ENCODE measurements at regions not wholly inside any gene's neighbourhood (a gene's known extent, or its start where the extent isn't known, plus 50 kb on each side); places are given as distances from the start of the nearest gene placed in this dataset.

GRCh38 chr10:130766071-130766470, 545.5 kb downstream of the TCERG1L start:
- DNase-seq (ENCODE audit: low read depth in 2 of 2) = no peak

- no peak for DNase-seq (ENCODE audit: low read depth in 2 of 2)
Observed at GRCh38 chr10:130767116-130767730, 544.3 kb downstream of the TCERG1L start.

GRCh38 chr10:130769146-130770017, 542.1 kb downstream of the TCERG1L start:
- DNase-seq (ENCODE audit: low read depth in 2 of 2) = no peak

GRCh38 chr10:130770018-130770630, 541.4 kb downstream of the TCERG1L start:
- no peak for DNase-seq (ENCODE audit: low read depth in 2 of 2)

GRCh38 chr10:130771491-130771946, 540.0 kb downstream of the TCERG1L start:
- DNase-seq (ENCODE audit: low read depth in 2 of 2) = no peak

GRCh38 chr10:130772056-130772455, 539.5 kb downstream of the TCERG1L start:
- no peak for DNase-seq (ENCODE audit: low read depth in 2 of 2)

GRCh38 chr10:130772676-130773075, 538.8 kb downstream of the TCERG1L start:
- no peak for DNase-seq (ENCODE audit: low read depth in 2 of 2)

GRCh38 chr10:130773941-130774340, 537.6 kb downstream of the TCERG1L start:
- DNase-seq (ENCODE audit: low read depth in 2 of 2) = no peak

- DNase-seq (ENCODE audit: low read depth in 2 of 2) = no peak
Observed at GRCh38 chr10:130774871-130775270, 536.6 kb downstream of the TCERG1L start.

- DNase-seq (ENCODE audit: low read depth in 2 of 2) = no peak
Observed at GRCh38 chr10:130775311-130775710, 536.2 kb downstream of the TCERG1L start.

GRCh38 chr10:130776724-130777123, 534.8 kb downstream of the TCERG1L start:
- DNase-seq (ENCODE audit: low read depth in 2 of 2) = no peak

- no peak for DNase-seq (ENCODE audit: low read depth in 2 of 2)
Observed at GRCh38 chr10:130777507-130778165, 533.9 kb downstream of the TCERG1L start.

GRCh38 chr10:130778166-130778545, 533.4 kb downstream of the TCERG1L start:
- DNase-seq (ENCODE audit: low read depth in 2 of 2) = no peak

GRCh38 chr10:130780763-130781162, 530.8 kb downstream of the TCERG1L start:
- DNase-seq (ENCODE audit: low read depth in 2 of 2) = no peak

- DNase-seq (ENCODE audit: low read depth in 2 of 2) = no peak
Observed at GRCh38 chr10:130781206-130781605, 530.3 kb downstream of the TCERG1L start.

GRCh38 chr10:130781623-130782022, 529.9 kb downstream of the TCERG1L start:
- DNase-seq (ENCODE audit: low read depth in 2 of 2) = no peak

GRCh38 chr10:130782467-130782866, 529.1 kb downstream of the TCERG1L start:
- DNase-seq (ENCODE audit: low read depth in 2 of 2) = no peak

- DNase-seq (ENCODE audit: low read depth in 2 of 2) = no peak
Observed at GRCh38 chr10:130784326-130784725, 527.2 kb downstream of the TCERG1L start.

- no peak for DNase-seq (ENCODE audit: low read depth in 2 of 2)
Observed at GRCh38 chr10:130786365-130786966, 525.1 kb downstream of the TCERG1L start.

- DNase-seq (ENCODE audit: low read depth in 2 of 2) = no peak
Observed at GRCh38 chr10:130787243-130787642, 524.3 kb downstream of the TCERG1L start.

- no peak for DNase-seq (ENCODE audit: low read depth in 2 of 2)
Observed at GRCh38 chr10:130787821-130788220, 523.7 kb downstream of the TCERG1L start.

GRCh38 chr10:130790339-130790738, 521.2 kb downstream of the TCERG1L start:
- DNase-seq (ENCODE audit: low read depth in 2 of 2) = no peak

Data from stimulated activated CD4-positive, alpha-beta T cell treated with anti-CD3 and anti-CD28 coated beads, Interleukin-4, amount 100 ng/mL, for 48 hours (primary cell).